ENCODE measurements at regions not wholly inside any gene's neighbourhood (a gene's known extent, or its start where the extent isn't known, plus 50 kb on each side); places are given as distances from the start of the nearest gene placed in this dataset.

DNA sequence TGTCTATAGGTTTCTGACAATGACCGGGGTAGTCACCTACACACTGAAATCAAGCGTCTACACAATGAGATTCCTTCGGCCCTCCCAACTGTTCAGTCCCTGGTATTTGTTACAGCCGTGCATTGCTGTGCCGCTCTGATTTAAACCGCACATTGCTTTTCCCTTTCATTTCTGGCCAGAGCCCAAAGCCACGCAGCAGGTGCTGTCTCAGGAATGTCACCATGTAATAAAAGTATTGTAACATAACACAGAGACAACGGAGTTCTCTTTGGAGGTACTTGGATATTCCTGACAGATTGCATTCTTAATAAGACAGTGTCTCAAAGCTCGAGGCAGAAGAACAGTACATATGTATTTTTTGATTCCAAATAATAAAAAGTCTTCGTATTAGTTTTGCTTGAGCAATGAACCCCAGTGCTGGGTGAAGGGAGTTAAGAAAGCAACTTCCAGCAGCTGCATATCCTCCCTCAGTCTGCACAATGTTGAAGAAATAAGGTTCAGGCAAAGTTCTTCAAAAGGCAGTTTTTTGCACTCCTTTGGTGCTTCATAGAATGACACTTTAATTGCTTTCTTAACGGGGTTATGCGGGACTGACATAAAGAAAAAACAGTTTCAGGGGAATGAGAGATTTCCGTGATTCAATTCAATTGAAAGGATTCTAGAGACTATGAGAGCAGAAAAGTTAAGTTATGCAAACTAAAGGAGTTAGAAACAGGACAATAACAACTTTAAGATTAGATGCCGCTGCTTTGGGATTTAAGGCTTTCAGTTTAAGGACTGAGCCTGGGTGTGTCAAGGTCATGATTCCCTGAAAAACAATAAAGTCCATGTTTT, 288.7 kb upstream of the FLRT2 start:
- TF ChIP-seq, protein P1, sequence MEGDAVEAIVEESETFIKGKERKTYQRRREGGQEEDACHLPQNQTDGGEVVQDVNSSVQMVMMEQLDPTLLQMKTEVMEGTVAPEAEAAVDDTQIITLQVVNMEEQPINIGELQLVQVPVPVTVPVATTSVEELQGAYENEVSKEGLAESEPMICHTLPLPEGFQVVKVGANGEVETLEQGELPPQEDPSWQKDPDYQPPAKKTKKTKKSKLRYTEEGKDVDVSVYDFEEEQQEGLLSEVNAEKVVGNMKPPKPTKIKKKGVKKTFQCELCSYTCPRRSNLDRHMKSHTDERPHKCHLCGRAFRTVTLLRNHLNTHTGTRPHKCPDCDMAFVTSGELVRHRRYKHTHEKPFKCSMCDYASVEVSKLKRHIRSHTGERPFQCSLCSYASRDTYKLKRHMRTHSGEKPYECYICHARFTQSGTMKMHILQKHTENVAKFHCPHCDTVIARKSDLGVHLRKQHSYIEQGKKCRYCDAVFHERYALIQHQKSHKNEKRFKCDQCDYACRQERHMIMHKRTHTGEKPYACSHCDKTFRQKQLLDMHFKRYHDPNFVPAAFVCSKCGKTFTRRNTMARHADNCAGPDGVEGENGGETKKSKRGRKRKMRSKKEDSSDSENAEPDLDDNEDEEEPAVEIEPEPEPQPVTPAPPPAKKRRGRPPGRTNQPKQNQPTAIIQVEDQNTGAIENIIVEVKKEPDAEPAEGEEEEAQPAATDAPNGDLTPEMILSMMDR (IDR thresholded peaks at IDR 0.05): no peak
- Histone ChIP-seq H3K4me1 (ENCODE audit: control insufficient read depth in 1 of 2, insufficient read depth in 1 of 2, low read depth in 1 of 2, low read length in 1 of 2) (no peaks in the 10 kb centered on the region), H3K4me3 (ENCODE audit: low read depth in 1 of 2, low read length in 1 of 2) (no peak overlapping the region), H3K27me3 (no peaks in the 10 kb centered on the region), H3K9me3 (no peaks in the 10 kb centered on the region), H3K27ac (no peak overlapping the region), H3K36me3 (no peaks in the 10 kb centered on the region)

DNA sequence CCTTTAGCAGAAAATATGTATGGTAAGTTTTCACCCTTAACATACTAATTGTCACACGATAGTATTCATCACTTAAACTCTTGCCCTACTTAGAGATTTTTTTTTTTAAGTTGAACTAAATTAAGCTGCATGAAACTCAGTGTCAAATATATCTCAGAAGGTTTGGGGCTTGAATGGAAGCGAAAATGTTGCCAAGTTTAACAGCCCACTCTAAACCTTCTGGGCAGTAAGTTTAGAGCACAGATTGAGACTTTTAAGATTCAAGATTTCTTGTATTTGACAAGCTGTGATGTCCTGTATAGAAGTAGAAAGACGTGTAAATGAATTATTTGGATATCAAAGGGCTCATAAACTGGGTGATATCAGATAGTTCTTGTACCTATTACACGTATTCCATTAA, 287.3 kb upstream of the FLRT2 start:
- TF ChIP-seq, protein P1 (IDR thresholded peaks at IDR 0.05): no peak
- Histone ChIP-seq H3K27ac (no peak overlapping the region), H3K9me3 (no peaks in the 10 kb centered on the region), H3K36me3 (no peaks in the 10 kb centered on the region), H3K4me1 (ENCODE audit: control insufficient read depth in 1 of 2, insufficient read depth in 1 of 2, low read depth in 1 of 2, low read length in 1 of 2) (no peaks in the 10 kb centered on the region), H3K27me3 (no peaks in the 10 kb centered on the region), H3K4me3 (ENCODE audit: low read depth in 1 of 2, low read length in 1 of 2) (no peak overlapping the region)

DNA sequence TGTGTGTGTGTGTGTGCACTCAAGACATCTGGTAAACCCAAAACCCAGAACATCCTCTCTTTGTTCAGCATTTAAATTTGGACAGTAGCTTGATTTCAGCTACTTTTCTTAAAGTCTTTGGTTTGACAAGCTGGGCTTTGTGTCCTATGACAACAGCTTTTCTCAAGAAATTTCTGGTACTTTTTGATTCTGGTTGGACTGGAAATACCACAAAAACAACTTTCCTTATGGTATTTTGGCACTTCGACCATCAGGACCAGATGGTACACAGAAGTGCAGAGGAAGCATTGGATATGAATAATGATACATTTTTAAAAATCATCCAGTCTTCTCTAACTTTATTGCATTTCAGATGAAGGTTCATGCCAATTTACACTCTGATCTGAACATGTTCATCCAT, 286.6 kb upstream of the FLRT2 start:
- Histone ChIP-seq H3K36me3 (no peaks in the 10 kb centered on the region), H3K4me1 (ENCODE audit: control insufficient read depth in 1 of 2, insufficient read depth in 1 of 2, low read depth in 1 of 2, low read length in 1 of 2) (no peaks in the 10 kb centered on the region), H3K27me3 (no peaks in the 10 kb centered on the region), H3K27ac (no peak overlapping the region), H3K9me3 (no peaks in the 10 kb centered on the region), H3K4me3 (ENCODE audit: low read depth in 1 of 2, low read length in 1 of 2) (no peak overlapping the region)
- TF ChIP-seq, protein P1 (IDR thresholded peaks at IDR 0.05): no peak

DNA sequence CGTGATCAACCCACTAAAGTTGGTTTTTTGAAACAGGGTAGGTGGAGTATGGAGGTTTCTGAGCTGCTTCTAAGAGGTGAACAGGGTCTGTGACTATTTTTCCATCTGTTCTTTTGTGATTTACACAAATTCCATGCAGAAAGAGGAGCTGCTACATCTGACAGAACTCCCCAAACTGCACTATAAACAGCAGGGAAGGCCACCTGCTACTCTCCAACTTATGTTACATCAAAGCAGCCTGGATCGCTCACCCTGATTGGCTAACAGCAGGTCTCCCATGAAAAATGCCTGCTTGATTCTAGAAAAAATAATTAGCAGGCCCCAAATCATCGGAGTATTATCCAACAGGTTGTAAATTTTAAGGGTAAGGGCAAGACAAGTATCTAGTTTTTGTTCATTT, 282.9 kb upstream of the FLRT2 start:
- Histone ChIP-seq H3K27ac (no peak overlapping the region), H3K4me3 (ENCODE audit: low read depth in 1 of 2, low read length in 1 of 2) (no peak overlapping the region), H3K9me3 (no peaks in the 10 kb centered on the region), H3K27me3 (no peaks in the 10 kb centered on the region), H3K4me1 (ENCODE audit: control insufficient read depth in 1 of 2, insufficient read depth in 1 of 2, low read depth in 1 of 2, low read length in 1 of 2) (no peaks in the 10 kb centered on the region), H3K36me3 (no peaks in the 10 kb centered on the region)
- TF ChIP-seq, protein P1 (IDR thresholded peaks at IDR 0.05): no peak

DNA sequence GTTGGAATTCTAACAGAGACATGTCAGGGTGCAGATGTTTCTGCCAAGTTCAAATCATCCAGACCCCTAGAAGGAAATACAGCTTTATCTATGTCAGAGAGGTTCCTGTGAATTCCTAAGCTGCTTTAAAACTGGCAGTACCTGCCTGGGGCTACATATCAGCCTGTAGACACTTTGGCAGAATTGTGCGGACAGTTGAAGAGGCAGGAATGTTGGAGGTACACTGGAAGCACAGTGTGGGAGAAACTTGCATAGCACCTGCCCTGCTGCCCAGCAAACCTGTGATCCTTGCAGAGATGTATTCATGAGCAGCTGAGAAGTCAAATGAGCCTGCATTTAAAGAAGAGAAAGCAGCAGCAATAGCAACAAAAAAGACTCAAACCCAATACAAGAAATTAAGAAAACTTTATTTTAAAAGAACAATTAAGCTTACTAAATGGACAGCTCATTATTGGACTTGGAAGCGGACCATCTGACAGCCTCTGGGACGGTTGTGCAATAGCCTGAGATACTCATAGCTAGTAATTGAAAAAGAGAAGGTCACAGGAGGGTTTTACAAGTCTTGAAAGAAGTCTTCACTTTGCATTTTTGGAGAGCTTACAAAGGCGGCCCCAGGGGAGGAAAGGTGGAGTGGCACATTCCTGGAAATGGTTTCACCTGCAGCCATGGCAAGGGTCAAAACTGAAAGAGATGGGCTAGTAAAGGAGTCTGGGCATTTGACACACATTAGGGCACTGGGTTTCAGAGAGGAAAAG, 280.9 kb upstream of the FLRT2 start:
- no peaks in the 10 kb centered on the region for H3K4me1 ChIP-seq (ENCODE audit: control insufficient read depth in 1 of 2, insufficient read depth in 1 of 2, low read depth in 1 of 2, low read length in 1 of 2)
- H3K27me3 ChIP-seq: no peaks in the 10 kb centered on the region
- no peak overlapping the region for H3K27ac ChIP-seq
- no peaks in the 10 kb centered on the region for H3K36me3 ChIP-seq
- no peaks in the 10 kb centered on the region for H3K9me3 ChIP-seq
- TF ChIP-seq, protein P1 (IDR thresholded peaks at IDR 0.05): no peak
- no peak overlapping the region for H3K4me3 ChIP-seq (ENCODE audit: low read depth in 1 of 2, low read length in 1 of 2)
